Thyroid gland (tissue), 4 donors: ENCODE measurements at regions not wholly inside any gene's neighbourhood (a gene's known extent, or its start where the extent isn't known, plus 50 kb on each side); places are given as distances from the start of the nearest gene placed in this dataset.

Experiments
- POLR2A ChIP-seq, 2 donors: fragments of 450-650 bp; IDR thresholded peaks; one replicate each; pipeline ENCODE4 v1.6.1; 2017; ENCODE audit warnings: antibody characterized with exemption in 2 of 2, mild to moderate bottlenecking in 2 of 2, moderate library complexity in 1 of 2
- TF ChIP-seq, protein P1 (sequence below), 6 experiments: fragments of 200-600 bp in 3 of 6; fragments of 450-650 bp in 3 of 6; sonication (generic) in 3 of 6; IDR thresholded peaks; one replicate each; pipeline ENCODE4 v1.5.1; 2016 to 2019; ENCODE audit warnings: antibody characterized with exemption in 6 of 6, mild to moderate bottlenecking in 2 of 6, inconsistent platforms in 1 of 6, moderate library complexity in 1 of 6

GRCh38 chr20:23267909-23268308 lies 82.7 kb upstream of the NXT1 start:
- TF ChIP-seq, protein P1, sequence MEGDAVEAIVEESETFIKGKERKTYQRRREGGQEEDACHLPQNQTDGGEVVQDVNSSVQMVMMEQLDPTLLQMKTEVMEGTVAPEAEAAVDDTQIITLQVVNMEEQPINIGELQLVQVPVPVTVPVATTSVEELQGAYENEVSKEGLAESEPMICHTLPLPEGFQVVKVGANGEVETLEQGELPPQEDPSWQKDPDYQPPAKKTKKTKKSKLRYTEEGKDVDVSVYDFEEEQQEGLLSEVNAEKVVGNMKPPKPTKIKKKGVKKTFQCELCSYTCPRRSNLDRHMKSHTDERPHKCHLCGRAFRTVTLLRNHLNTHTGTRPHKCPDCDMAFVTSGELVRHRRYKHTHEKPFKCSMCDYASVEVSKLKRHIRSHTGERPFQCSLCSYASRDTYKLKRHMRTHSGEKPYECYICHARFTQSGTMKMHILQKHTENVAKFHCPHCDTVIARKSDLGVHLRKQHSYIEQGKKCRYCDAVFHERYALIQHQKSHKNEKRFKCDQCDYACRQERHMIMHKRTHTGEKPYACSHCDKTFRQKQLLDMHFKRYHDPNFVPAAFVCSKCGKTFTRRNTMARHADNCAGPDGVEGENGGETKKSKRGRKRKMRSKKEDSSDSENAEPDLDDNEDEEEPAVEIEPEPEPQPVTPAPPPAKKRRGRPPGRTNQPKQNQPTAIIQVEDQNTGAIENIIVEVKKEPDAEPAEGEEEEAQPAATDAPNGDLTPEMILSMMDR (IDR thresholded peaks at IDR 0.05) = no peak
- TF ChIP-seq POLR2A (IDR thresholded peaks at IDR 0.05) = no peak
